ENCODE measurements at regions not wholly inside any gene's neighbourhood (a gene's known extent, or its start where the extent isn't known, plus 50 kb on each side); places are given as distances from the start of the nearest gene placed in this dataset.

GRCh38 chr4:26806331-26806730, 54.3 kb upstream of the STIM2 start:
- DNase-seq: no peak
- Histone ChIP-seq H3K27me3 (replicated peaks in 2 of 5; ENCODE audit: control insufficient read depth in 4 of 5, insufficient read depth in 5 of 5, low read length in 4 of 5) (peaks cover 0 to 27% (median 12%) of the 10 kb centered on the region in 5 experiments), H3K4me3 (ENCODE audit: control insufficient read depth in 1 of 7, extremely low read depth in 1 of 7, insufficient read depth in 4 of 7, low read depth in 2 of 7, low read length in 6 of 7) (no peak overlapping the region), H3K9me3 (ENCODE audit: control extremely low read depth in 1 of 5, control insufficient read depth in 4 of 5, insufficient read depth in 2 of 5, low read depth in 1 of 5, low read length in 4 of 5) (peaks cover 0 to 2% (median 0%) of the 10 kb centered on the region in 5 experiments), H3K36me3 (ENCODE audit: control insufficient read depth in 4 of 4, insufficient read depth in 4 of 4, low read length in 3 of 4) (no peaks in the 10 kb centered on the region), H3K4me1 (ENCODE audit: control extremely low read depth in 1 of 4, control insufficient read depth in 4 of 4, insufficient read depth in 4 of 4, low read length in 3 of 4) (peaks cover 0 to 4% (median 0%) of the 10 kb centered on the region in 4 experiments), H3K27ac (ENCODE audit: insufficient read depth in 1 of 2, low read depth in 1 of 2, low read length in 2 of 2, poor library complexity in 1 of 2, severe bottlenecking in 2 of 2) (no peak overlapping the region)
- CTCF ChIA-PET: no interaction called here
- POLR2A ChIA-PET: no interaction called here

GRCh38 chr4:26807330-26807729, 53.3 kb upstream of the STIM2 start:
- ChIA-PET POLR2A (no interaction called here), CTCF (interaction anchor here (1.5 kb wide), 1 partner anchor 9 kb away, joined by 5 read pairs; no protein-coding TSS in a partner anchor)
- H3K36me3 ChIP-seq (ENCODE audit: control insufficient read depth in 4 of 4, insufficient read depth in 4 of 4, low read length in 3 of 4): no peaks in the 10 kb centered on the region
- DNase-seq: no peak
- peaks cover 0 to 34% (median 12%) of the 10 kb centered on the region in 5 experiments for H3K27me3 ChIP-seq (replicated peaks in 2 of 5; ENCODE audit: control insufficient read depth in 4 of 5, insufficient read depth in 5 of 5, low read length in 4 of 5)
- H3K4me3 ChIP-seq (ENCODE audit: control insufficient read depth in 1 of 7, extremely low read depth in 1 of 7, insufficient read depth in 4 of 7, low read depth in 2 of 7, low read length in 6 of 7): no peak overlapping the region
- 81% methylated on average over 5 of the region's 7 CpGs for WGBS (ENCODE audit: insufficient coverage)
- no peak overlapping the region for H3K27ac ChIP-seq (ENCODE audit: insufficient read depth in 1 of 2, low read depth in 1 of 2, low read length in 2 of 2, poor library complexity in 1 of 2, severe bottlenecking in 2 of 2)
- peaks cover 0 to 4% (median 0%) of the 10 kb centered on the region in 5 experiments for H3K9me3 ChIP-seq (ENCODE audit: control extremely low read depth in 1 of 5, control insufficient read depth in 4 of 5, insufficient read depth in 2 of 5, low read depth in 1 of 5, low read length in 4 of 5)
- H3K4me1 ChIP-seq (ENCODE audit: control extremely low read depth in 1 of 4, control insufficient read depth in 4 of 4, insufficient read depth in 4 of 4, low read length in 3 of 4): peaks cover 1 to 5% (median 3%) of the 10 kb centered on the region in 4 experiments

GRCh38 chr4:26809811-26810210, 50.8 kb upstream of the STIM2 start:
- CTCF ChIA-PET: interaction anchor here (2.1 kb wide), 1 partner anchor 11 kb away, joined by 6 read pairs; no protein-coding TSS in a partner anchor
- 98% methylated on average over 4 of the region's 4 CpGs for WGBS (ENCODE audit: insufficient coverage)

More at GRCh38 chr4:26809811-26810210, 50.8 kb upstream of the STIM2 start:
- DNase-seq: no peak
- POLR2A ChIA-PET: interaction anchor here (1.0 kb wide), 1 partner anchor 24 kb away, joined by 3 read pairs; no protein-coding TSS in a partner anchor
- H3K36me3 ChIP-seq (ENCODE audit: control insufficient read depth in 4 of 4, insufficient read depth in 4 of 4, low read length in 3 of 4): no peaks in the 10 kb centered on the region
- no peak overlapping the region for H3K4me3 ChIP-seq (ENCODE audit: control insufficient read depth in 1 of 7, extremely low read depth in 1 of 7, insufficient read depth in 4 of 7, low read depth in 2 of 7, low read length in 6 of 7)
- H3K4me1 ChIP-seq (ENCODE audit: control extremely low read depth in 1 of 4, control insufficient read depth in 4 of 4, insufficient read depth in 4 of 4, low read length in 3 of 4): peaks cover 2 to 6% (median 3%) of the 10 kb centered on the region in 4 experiments
- no peak overlapping the region for H3K27ac ChIP-seq (ENCODE audit: insufficient read depth in 1 of 2, low read depth in 1 of 2, low read length in 2 of 2, poor library complexity in 1 of 2, severe bottlenecking in 2 of 2)
- peaks cover 0 to 4% (median 0%) of the 10 kb centered on the region in 5 experiments for H3K9me3 ChIP-seq (ENCODE audit: control extremely low read depth in 1 of 5, control insufficient read depth in 4 of 5, insufficient read depth in 2 of 5, low read depth in 1 of 5, low read length in 4 of 5)
- H3K27me3 ChIP-seq (replicated peaks in 2 of 5; ENCODE audit: control insufficient read depth in 4 of 5, insufficient read depth in 5 of 5, low read length in 4 of 5): peaks cover 0 to 43% (median 12%) of the 10 kb centered on the region in 5 experiments

All from common myeloid progenitor, CD34-positive (primary cell).